ENCODE measurements at regions not wholly inside any gene's neighbourhood (a gene's known extent, or its start where the extent isn't known, plus 50 kb on each side); places are given as distances from the start of the nearest gene placed in this dataset.

GRCh38 chrX:26376037-26376708, 160.2 kb downstream of the MAGEB5 start:
- no peak for DNase-seq (ENCODE audit: low read depth)

DNA sequence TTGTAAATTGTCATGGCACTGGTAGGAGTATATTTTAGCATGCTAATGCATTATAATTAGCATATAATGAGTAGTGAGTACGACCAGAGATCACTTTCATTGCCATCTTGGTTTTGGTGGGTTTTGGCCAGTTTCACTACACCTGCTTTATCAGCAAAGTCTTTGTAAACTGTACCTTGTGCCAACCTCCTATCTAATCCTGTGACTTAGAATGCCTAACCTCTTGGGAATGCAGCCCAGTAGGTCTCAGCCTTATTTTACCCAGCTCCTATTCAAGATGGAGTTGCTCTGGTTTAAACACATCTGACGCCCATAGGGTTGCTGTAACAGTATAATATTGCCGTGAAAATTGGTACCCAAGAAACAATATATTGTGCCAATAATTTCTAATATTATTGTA, 159.4 kb downstream of the MAGEB5 start:
- DNase-seq (ENCODE audit: low read depth), result no peak

DNA sequence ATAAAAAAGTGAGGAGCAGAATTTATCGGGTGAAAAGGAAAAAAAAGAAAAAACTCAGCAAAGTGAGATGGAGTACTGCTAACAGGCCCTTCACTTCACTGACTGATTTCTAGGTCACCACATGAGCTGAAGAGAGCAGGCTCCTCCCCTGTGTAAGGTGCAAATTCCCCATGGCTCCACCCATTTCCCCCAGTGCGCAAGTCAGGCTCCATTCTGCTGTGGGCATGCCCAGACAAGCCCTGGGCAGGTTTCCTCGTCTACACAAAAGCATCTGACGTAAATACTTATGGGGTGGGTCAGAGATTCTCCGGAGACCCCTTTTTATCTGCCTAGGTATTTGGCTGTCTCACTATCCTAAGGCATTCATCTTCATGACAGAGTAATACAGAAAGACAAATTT, 157.9 kb downstream of the MAGEB5 start:
- DNase-seq (ENCODE audit: low read depth), result no peak

DNA sequence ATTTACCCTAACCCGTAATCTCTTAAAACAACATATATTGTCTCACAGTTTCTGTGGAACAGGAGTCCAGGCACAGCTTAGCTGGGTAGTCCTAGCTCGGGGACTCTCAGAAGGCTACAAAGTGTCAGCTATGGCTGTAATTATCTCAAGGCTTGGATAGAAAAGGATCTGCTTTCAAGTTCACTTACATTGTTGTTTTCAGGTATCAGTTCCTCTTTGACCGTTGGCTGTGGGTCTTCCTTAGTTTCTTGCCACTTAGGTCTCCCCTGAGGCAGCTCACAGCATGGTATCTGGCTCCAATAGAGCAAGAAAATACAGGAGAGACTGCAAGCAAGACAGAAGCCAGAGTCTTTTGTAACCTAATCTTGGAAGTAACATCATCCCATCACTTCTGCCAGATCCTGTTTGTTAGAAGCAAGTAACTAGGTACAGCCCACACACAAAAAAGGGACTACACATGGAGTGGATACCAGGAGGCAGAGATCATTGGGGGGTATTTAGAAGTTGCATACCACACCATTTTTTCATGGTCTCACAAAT, 137.0 kb downstream of the MAGEB5 start:
- no peak for DNase-seq (ENCODE audit: low read depth)

GRCh38 chrX:26347171-26347570, 131.2 kb downstream of the MAGEB5 start:
- DNase-seq (ENCODE audit: low read depth), result no peak

GRCh38 chrX:26334232-26334631, 118.3 kb downstream of the MAGEB5 start:
- DNase-seq (ENCODE audit: low read depth), result no peak

GRCh38 chrX:26328608-26329319, 112.8 kb downstream of the MAGEB5 start:
- no peak for DNase-seq (ENCODE audit: low read depth)

GRCh38 chrX:26309262-26309661, 93.3 kb downstream of the MAGEB5 start:
- no peak for DNase-seq (ENCODE audit: low read depth)

DNA sequence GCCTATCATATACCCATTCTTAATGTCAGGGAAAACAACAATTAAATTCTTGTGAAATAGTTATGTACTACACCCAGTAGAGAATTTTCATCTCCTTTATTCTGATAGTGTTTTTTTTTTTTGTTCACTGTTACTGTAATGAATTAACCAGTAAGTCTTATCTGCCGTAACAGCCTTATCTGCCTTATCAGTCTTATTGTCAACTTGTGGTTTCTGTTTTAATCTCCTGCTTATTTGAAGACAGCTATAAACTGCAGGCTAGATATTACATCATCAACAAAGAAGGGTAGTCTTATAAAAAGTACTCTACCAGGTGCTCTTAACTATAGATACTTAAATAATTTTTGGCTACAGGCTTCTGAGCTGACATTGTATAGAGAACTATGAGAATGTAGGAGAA, 79.5 kb downstream of the MAGEB5 start:
- no peak for DNase-seq (ENCODE audit: low read depth)

- DNase-seq (ENCODE audit: low read depth), result no peak
These were observed 70.9 kb downstream of the MAGEB5 start for GRCh38 chrX:26286836-26287235.
